Esophagus (tissue), 2 donors: ENCODE measurements at regions not wholly inside any gene's neighbourhood (a gene's known extent, or its start where the extent isn't known, plus 50 kb on each side); places are given as distances from the start of the nearest gene placed in this dataset.
"Not testable (repeated sequence)": the region's sequence is repeated elsewhere in the genome, so short reads cannot be mapped to it uniquely, and the experiment has no call there.

Experiments
- H3K27ac ChIP-seq, 2 donors: one replicate each; pipeline ENCODE4 v1.5.1; 2013; ENCODE audit warnings: low read depth in 2 of 2, mild to moderate bottlenecking in 2 of 2, inconsistent platforms in 1 of 2, low read length in 1 of 2, moderate library complexity in 1 of 2
- H3K27me3 ChIP-seq, 2 donors: one replicate each; pipeline ENCODE4 v1.6.1; 2013; ENCODE audit warnings: low read length in 2 of 2, control low read depth in 1 of 2, mild to moderate bottlenecking in 1 of 2; ENCODE audit not compliant: insufficient read depth in 2 of 2, control insufficient read depth in 1 of 2
- H3K36me3 ChIP-seq, 2 donors: one replicate each; pipeline ENCODE4 v1.6.1; 2013; ENCODE audit warnings: low read length in 1 of 2; ENCODE audit not compliant: control insufficient read depth in 2 of 2, insufficient read depth in 2 of 2
- H3K4me1 ChIP-seq, 2 donors: one replicate each; pipeline ENCODE4 v1.6.1; 2013; ENCODE audit warnings: low read length in 1 of 2; ENCODE audit not compliant: control insufficient read depth in 2 of 2, insufficient read depth in 2 of 2
- H3K4me3 ChIP-seq, 2 donors: one replicate each; pipeline ENCODE4 v1.5.1; 2013; ENCODE audit warnings: low read length in 2 of 2, mild to moderate bottlenecking in 2 of 2, low read depth in 1 of 2, moderate library complexity in 1 of 2
- H3K9me3 ChIP-seq, 2 donors: one replicate each; pipeline ENCODE4 v1.6.1; 2013; ENCODE audit warnings: mild to moderate bottlenecking in 2 of 2, low read depth in 1 of 2, low read length in 1 of 2, moderate library complexity in 1 of 2; ENCODE audit not compliant: control insufficient read depth in 2 of 2, insufficient read depth in 1 of 2
- WGBS, 2 donors: extraction: QIAGEN DNeasy Blood & Tissue Kit; methylation state at CpG; one replicate each; pipeline ENCODE4 v1.1.7; 2013; 5-methylcytosine and 5-hydroxymethylcytosine counted together
- donor health status: healthy with polysubstance abuse.
- donor health status: Bipolar disorder and iron deficiency.

- H3K36me3 ChIP-seq: no peaks in the 10 kb centered on the region
- H3K4me1 ChIP-seq: peaks cover 0 to 3% of the 10 kb centered on the region in 2 donors
- no peaks in the 10 kb centered on the region for H3K9me3 ChIP-seq
- no peak overlapping the region for H3K4me3 ChIP-seq
- H3K27ac ChIP-seq: no peak overlapping the region
- no peaks in the 10 kb centered on the region for H3K27me3 ChIP-seq
These were observed 72.0 kb upstream of the HECW1 start for GRCh38 chr7:43040461-43040860.

GRCh38 chr7:43041105-43041504, 71.3 kb upstream of the HECW1 start:
- H3K9me3 ChIP-seq: no peaks in the 10 kb centered on the region
- WGBS, 2 donors: 80 to 87% methylated on average over 2 of the region's 2 CpGs
- no peaks in the 10 kb centered on the region for H3K27me3 ChIP-seq
- no peaks in the 10 kb centered on the region for H3K36me3 ChIP-seq
- peaks cover 0 to 3% of the 10 kb centered on the region in 2 donors for H3K4me1 ChIP-seq
- H3K4me3 ChIP-seq: no peak overlapping the region
- H3K27ac ChIP-seq: no peak overlapping the region

GRCh38 chr7:43041724-43042123, 70.7 kb upstream of the HECW1 start:
- Histone ChIP-seq H3K27ac (no peak overlapping the region), H3K4me1 (peaks cover 0 to 3% of the 10 kb centered on the region in 2 donors), H3K9me3 (no peaks in the 10 kb centered on the region), H3K27me3 (no peaks in the 10 kb centered on the region), H3K4me3 (no peak overlapping the region), H3K36me3 (no peaks in the 10 kb centered on the region)

DNA sequence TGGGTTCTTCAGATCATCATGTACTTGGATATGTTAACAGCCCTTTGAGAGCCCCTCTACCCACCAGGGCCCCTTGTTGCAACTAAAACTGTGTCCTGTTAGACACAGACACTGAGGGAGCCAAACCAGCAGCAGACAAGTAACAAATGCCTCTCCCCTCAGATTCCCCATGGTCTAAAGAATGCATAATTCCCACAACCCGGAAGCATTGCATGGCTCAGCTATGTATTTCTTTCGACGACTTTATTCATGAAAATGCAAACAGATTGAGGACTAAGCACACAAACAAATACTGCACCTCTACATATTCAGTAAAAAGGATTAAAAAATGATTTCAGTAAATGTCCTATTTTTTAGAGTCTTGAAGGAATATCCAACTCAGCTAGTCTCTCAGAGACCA, 70.1 kb upstream of the HECW1 start:
- WGBS, 2 donors: 75 to 78% methylated on average over 3 of the region's 3 CpGs
- H3K9me3 ChIP-seq: no peaks in the 10 kb centered on the region
- no peaks in the 10 kb centered on the region for H3K36me3 ChIP-seq
- H3K27me3 ChIP-seq: no peaks in the 10 kb centered on the region
- no peak overlapping the region for H3K4me3 ChIP-seq
- H3K4me1 ChIP-seq: peaks cover 0 to 3% of the 10 kb centered on the region in 2 donors
- H3K27ac ChIP-seq: no peak overlapping the region

DNA sequence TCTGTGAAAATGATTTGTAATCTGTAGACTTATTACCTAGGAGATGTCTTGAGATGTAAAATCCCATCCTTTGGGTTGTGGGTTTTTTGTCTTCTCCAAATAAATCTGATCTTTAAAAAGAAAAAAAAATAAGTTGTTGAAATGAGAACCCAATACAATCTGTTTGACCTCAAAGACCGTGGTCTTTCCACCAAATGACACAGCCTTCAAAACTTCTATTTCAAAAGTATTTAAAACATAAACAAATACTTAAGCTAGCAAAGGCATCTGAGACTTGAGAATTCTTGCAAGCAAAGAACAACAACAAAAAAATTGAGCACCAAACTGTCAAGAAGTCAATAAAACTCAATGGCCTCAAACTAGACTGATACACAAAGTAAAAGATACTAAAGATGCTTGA, 67.9 kb upstream of the HECW1 start:
- no peak overlapping the region for H3K4me3 ChIP-seq
- no peak overlapping the region for H3K27ac ChIP-seq
- 56% methylated on average over 1 of the region's 1 CpG for WGBS, 2 donors
- H3K4me1 ChIP-seq: no peaks in the 10 kb centered on the region
- H3K27me3 ChIP-seq: no peaks in the 10 kb centered on the region
- H3K9me3 ChIP-seq: no peaks in the 10 kb centered on the region
- H3K36me3 ChIP-seq: no peaks in the 10 kb centered on the region

DNA sequence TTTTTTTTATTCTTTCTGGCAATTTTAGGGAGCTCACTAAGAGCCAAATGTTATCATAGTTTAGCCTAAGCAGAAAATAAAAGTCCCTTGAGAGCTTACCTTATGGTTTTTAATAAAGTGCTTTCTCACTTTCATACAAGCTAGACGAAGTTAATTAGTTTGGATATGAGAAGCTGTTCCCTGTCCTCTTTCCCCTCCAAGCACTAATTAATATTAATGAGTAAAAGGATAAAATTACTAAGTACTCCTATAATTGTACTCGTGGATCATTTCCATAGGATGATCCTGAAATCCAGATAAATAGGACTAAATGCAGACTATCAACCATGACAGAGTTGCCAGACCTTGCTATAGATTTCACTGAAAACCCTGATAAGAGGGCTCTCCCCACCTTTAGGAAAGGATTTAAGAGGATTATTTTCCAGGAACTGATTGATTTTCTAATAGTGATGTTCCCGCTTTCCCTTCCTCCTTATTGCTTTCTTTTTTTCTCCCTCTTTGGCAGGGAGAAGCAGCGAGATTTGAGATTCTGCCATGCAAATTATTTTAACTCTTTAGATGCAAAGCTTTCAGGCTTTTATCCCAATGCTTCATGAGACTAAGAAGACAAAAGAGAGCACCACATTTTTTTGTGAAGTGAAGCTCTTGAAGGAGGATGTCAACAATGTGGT, 58.3 kb upstream of the HECW1 start:
- no peaks in the 10 kb centered on the region for H3K4me1 ChIP-seq
- 32 to 38% methylated on average over 4 of the region's 4 CpGs for WGBS, 2 donors
- no peaks in the 10 kb centered on the region for H3K9me3 ChIP-seq
- H3K27me3 ChIP-seq: no peaks in the 10 kb centered on the region
- H3K27ac ChIP-seq: no peak overlapping the region
- H3K36me3 ChIP-seq: no peaks in the 10 kb centered on the region
- H3K4me3 ChIP-seq: no peak overlapping the region

- Histone ChIP-seq H3K27ac (no peak overlapping the region), H3K4me3 (no peak overlapping the region)
- 77 to 81% methylated on average over 3 of the region's 3 CpGs for WGBS, 2 donors
These were observed 55.3 kb upstream of the HECW1 start for GRCh38 chr7:43057141-43057540.

GRCh38 chr7:43058271-43059066, 54.0 kb upstream of the HECW1 start:
- Histone ChIP-seq H3K36me3 (no peaks in the 10 kb centered on the region), H3K27me3 (no peaks in the 10 kb centered on the region), H3K4me3 (peak overlapping the region in 1 of 2 donors; percentile 38), H3K4me1 (no peaks in the 10 kb centered on the region), H3K27ac (no peak overlapping the region), H3K9me3 (no peaks in the 10 kb centered on the region)
- 67 to 72% methylated on average over 5 of the region's 5 CpGs for WGBS, 2 donors

More at GRCh38 chr7:43057141-43057540, 55.3 kb upstream of the HECW1 start:
- H3K36me3 ChIP-seq: no peaks in the 10 kb centered on the region
- H3K4me1 ChIP-seq: no peaks in the 10 kb centered on the region
- H3K9me3 ChIP-seq: no peaks in the 10 kb centered on the region
- H3K27me3 ChIP-seq: no peaks in the 10 kb centered on the region

DNA sequence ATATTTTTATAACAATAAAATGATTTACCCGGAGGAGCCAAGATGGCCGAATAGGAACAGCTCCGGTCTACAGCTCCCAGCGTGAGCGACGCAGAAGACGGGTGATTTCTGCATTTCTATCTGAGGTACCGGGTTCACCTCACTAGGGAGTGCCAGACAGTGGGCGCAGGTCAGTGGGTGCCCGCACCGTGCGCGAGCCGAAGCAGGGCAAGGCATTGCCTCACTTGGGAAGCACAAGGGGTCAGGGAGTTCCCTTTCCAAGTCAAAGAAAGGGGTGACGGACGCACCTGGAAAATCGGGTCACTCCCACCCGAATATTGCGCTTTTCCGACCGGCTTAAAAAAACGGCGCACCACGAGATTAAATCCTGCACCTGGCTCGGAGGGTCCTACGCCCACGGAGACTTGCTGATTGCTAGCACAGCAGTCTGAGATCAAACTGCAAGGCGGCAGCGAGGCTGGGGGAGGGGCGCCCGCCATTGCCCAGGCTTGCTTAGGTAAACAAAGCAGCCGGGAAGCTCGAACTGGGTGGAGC, 53.3 kb upstream of the HECW1 start:
- not testable (repeated sequence) for H3K27me3 ChIP-seq, H3K9me3 ChIP-seq, H3K4me1 ChIP-seq, H3K27ac ChIP-seq, H3K36me3 ChIP-seq
- WGBS, 2 donors: 54 to 63% methylated on average over 29 to 31 of the region's 33 CpGs
- peak overlapping the region; percentile 5 to 38 for H3K4me3 ChIP-seq
